ENCODE measurements at regions not wholly inside any gene's neighbourhood (a gene's known extent, or its start where the extent isn't known, plus 50 kb on each side); places are given as distances from the start of the nearest gene placed in this dataset.

GRCh38 chr6:170165085-170165470, 125.8 kb downstream of the DLL1 start:
- DNase-seq (ENCODE audit: low read depth): no peak
- no peak for TF ChIP-seq CTCF (IDR thresholded peaks at IDR 0.05; ENCODE audit: insufficient read depth, low read length)
- H3K4me3 ChIP-seq (ENCODE audit: low read depth, low read length): no peak overlapping the region

- DNase-seq (ENCODE audit: low read depth): no peak
- TF ChIP-seq CTCF (IDR thresholded peaks at IDR 0.05; ENCODE audit: insufficient read depth, low read length): no peak
These were observed 126.5 kb downstream of the DLL1 start for GRCh38 chr6:170164271-170164900.

GRCh38 chr6:170163405-170164170, 127.3 kb downstream of the DLL1 start:
- no peak overlapping the region for H3K4me3 ChIP-seq (ENCODE audit: low read depth, low read length)
- no peak for TF ChIP-seq CTCF (IDR thresholded peaks at IDR 0.05; ENCODE audit: insufficient read depth, low read length)
- no peak for DNase-seq (ENCODE audit: low read depth)

More at GRCh38 chr6:170164271-170164900, 126.5 kb downstream of the DLL1 start:
- no peak overlapping the region for H3K4me3 ChIP-seq (ENCODE audit: low read depth, low read length)

GRCh38 chr6:170162775-170163404, 128.0 kb downstream of the DLL1 start:
- no peak for TF ChIP-seq CTCF (IDR thresholded peaks at IDR 0.05; ENCODE audit: insufficient read depth, low read length)
- no peak overlapping the region for H3K4me3 ChIP-seq (ENCODE audit: low read depth, low read length)
- DNase-seq (ENCODE audit: low read depth): no peak

GRCh38 chr6:170162011-170162774, 128.7 kb downstream of the DLL1 start:
- no peak overlapping the region for H3K4me3 ChIP-seq (ENCODE audit: low read depth, low read length)
- TF ChIP-seq CTCF (IDR thresholded peaks at IDR 0.05; ENCODE audit: insufficient read depth, low read length): no peak
- DNase-seq (ENCODE audit: low read depth): no peak
